NT2/D1 (cell line): ENCODE measurements at regions not wholly inside any gene's neighbourhood (a gene's known extent, or its start where the extent isn't known, plus 50 kb on each side); places are given as distances from the start of the nearest gene placed in this dataset.

Source experiments
- DNase-seq: peaks from one replicate; pipeline ENCODE4 v3.0.0-alpha.2; 2011; ENCODE audit warnings: low read depth, low spot score
- H3K27me3 ChIP-seq: 2 replicates; pipeline ENCODE4 v1.6.0; 2011; ENCODE audit warnings: mild to moderate bottlenecking; ENCODE audit not compliant: insufficient read length, insufficient read depth
- H3K36me3 ChIP-seq: 2 replicates; pipeline ENCODE4 v1.6.1; 2011; ENCODE audit warnings: mild to moderate bottlenecking, low read length, mixed read lengths; ENCODE audit not compliant: insufficient read depth, insufficient read length
- H3K4me1 ChIP-seq: 2 replicates; pipeline ENCODE4 v1.5.1; 2011; ENCODE audit not compliant: insufficient read depth, insufficient read length
- H3K4me3 ChIP-seq: 2 replicates; pipeline ENCODE4 v1.5.1; 2011; ENCODE audit warnings: low read depth; ENCODE audit not compliant: insufficient read length
- H3K9ac ChIP-seq: 2 replicates; pipeline ENCODE4 v1.6.0; 2011; ENCODE audit warnings: low read depth; ENCODE audit not compliant: insufficient read length
- H3K9me3 ChIP-seq: 2 replicates; pipeline ENCODE4 v1.5.1; 2011; ENCODE audit warnings: mild to moderate bottlenecking, low read length; ENCODE audit not compliant: insufficient read depth
- SUZ12 ChIP-seq: IDR thresholded peaks from 2 replicates; pipeline ENCODE4 v1.6.1; 2011; ENCODE audit not compliant: insufficient read length, insufficient read depth; ENCODE audit errors: extremely low read depth
- YY1 ChIP-seq: IDR thresholded peaks from 2 replicates; pipeline ENCODE4 v1.6.1; 2011; ENCODE audit not compliant: insufficient read length, insufficient read depth
- ZNF274 ChIP-seq: IDR thresholded peaks from 2 replicates; pipeline ENCODE4 v1.6.1; 2011; ENCODE audit warnings: mild to moderate bottlenecking, low read depth, low read length

DNA sequence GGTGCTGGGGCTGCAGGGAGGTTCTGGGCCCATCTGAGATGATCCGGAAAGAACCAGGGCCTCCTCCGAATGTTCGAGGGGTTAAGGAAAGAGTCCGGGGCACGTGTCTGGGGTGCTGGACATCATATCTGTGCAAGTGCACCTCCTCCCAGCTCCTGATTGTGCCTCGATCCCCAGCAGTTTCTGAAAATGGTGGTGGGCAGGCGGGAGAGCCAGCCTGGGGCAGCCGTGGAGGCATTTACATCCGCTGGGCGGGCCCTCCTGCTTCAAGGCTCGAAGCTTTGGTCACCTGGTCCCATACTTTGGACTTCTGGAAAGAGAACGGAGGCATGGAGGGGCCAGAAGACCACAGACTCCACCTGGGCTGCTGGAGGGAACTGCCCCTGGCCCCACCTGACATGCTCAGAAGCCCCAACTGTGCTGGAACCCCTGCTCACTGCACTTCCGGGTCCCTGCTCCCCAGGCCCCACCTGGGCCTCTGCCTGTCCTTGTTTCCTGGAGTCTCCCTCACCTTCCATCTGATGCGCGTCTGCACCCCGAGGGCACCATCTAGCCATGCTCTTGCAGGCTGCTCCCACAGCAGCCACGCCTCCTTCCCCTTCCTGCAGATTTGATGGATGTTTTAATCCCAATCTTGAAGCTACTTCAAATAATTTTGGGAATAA lies 119.2 kb upstream of the HDAC4 start:
- no peaks in the 10 kb centered on the region for H3K9me3 ChIP-seq
- DNase-seq: no peak
- H3K4me1 ChIP-seq: peaks cover 4% of the 10 kb centered on the region
- H3K27me3 ChIP-seq: no peaks in the 10 kb centered on the region
- TF ChIP-seq YY1 (no peak), SUZ12 (no peak), ZNF274 (no peak)
- no peak overlapping the region for H3K9ac ChIP-seq
- H3K4me3 ChIP-seq: no peak overlapping the region
- no peaks in the 10 kb centered on the region for H3K36me3 ChIP-seq

DNA sequence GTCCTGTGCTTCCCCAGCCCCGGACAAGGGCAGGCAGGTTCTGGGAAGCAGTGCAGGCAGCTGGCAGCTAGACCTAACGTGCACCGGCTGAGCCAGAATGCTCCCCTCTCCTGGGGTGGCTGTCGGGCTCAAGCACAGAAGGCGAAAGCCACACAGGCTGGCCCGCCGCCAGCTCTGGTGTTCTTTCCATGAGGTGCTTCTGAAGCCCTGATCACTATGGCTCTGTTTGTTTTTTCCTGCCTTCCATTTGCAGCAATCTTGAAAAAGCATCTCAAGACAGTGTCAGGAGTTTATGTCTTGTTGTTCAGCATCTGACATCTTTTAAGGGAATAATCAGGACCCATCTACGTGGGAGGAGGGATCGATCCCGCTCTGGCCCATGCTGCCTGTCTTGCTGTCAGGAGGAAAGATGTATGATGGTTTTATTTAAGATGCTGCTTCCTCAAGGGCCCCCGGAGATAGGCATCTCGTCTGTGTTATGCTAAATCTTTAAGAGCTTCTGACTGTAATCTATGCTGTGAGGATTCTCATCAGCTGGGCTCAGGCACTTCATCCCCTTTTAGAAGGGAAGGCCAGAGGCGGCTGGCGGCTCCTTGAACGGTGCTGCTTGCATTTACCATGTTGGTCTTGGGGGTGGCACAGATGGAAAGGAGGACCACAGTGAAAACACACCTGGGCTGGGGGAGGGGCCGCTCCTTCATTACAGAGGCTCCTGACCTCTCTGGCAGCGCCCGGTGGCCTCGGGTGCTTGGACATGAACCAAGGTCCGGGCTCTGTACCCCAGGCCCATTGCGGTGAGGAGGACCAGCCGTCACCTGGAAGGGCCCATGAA lies 118.5 kb upstream of the HDAC4 start:
- H3K9me3 ChIP-seq: no peaks in the 10 kb centered on the region
- H3K27me3 ChIP-seq: no peaks in the 10 kb centered on the region
- H3K4me3 ChIP-seq: no peak overlapping the region
- no peaks in the 10 kb centered on the region for H3K36me3 ChIP-seq
- peaks cover 4% of the 10 kb centered on the region for H3K4me1 ChIP-seq
- no peak overlapping the region for H3K9ac ChIP-seq
- DNase-seq: peak; percentile 38
- no peak for TF ChIP-seq ZNF274
- no peak for TF ChIP-seq YY1
- no peak for TF ChIP-seq SUZ12

GRCh38 chr2:239518286-239519088 lies 117.7 kb upstream of the HDAC4 start:
- no peaks in the 10 kb centered on the region for H3K27me3 ChIP-seq
- H3K4me1 ChIP-seq: peaks cover 3% of the 10 kb centered on the region
- DNase-seq: no peak
- no peaks in the 10 kb centered on the region for H3K36me3 ChIP-seq
- H3K9ac ChIP-seq: no peak overlapping the region
- no peaks in the 10 kb centered on the region for H3K9me3 ChIP-seq
- TF ChIP-seq SUZ12 (no peak), ZNF274 (no peak), YY1 (no peak)
- no peak overlapping the region for H3K4me3 ChIP-seq

GRCh38 chr2:239517686-239518085 lies 116.9 kb upstream of the HDAC4 start:
- H3K27me3 ChIP-seq: no peaks in the 10 kb centered on the region
- no peaks in the 10 kb centered on the region for H3K36me3 ChIP-seq
- TF ChIP-seq ZNF274 (no peak), SUZ12 (no peak), YY1 (no peak)
- H3K4me1 ChIP-seq: peaks cover 2% of the 10 kb centered on the region
- no peaks in the 10 kb centered on the region for H3K9me3 ChIP-seq
- H3K4me3 ChIP-seq: no peak overlapping the region
- no peak for DNase-seq
- no peak overlapping the region for H3K9ac ChIP-seq

DNA sequence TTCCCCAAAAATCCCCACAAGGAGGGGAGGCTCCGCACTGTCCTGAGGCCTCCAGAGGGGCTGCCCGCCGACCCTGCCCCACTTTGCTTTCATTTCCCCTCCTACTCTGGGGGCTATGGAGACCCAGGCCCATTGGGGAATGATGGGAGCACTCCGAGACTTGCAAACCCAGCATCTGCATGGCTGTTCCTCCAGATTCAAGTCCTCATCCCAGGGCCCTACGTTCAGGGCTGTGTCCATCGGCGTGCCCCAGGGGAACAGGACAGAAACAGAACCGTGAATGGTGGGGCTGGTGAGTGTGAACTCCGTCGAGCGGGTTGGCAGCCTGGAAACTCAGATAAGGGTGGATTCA lies 116.1 kb upstream of the HDAC4 start:
- H3K4me1 ChIP-seq: peaks cover 2% of the 10 kb centered on the region
- no peak for TF ChIP-seq SUZ12
- no peak for TF ChIP-seq ZNF274
- H3K4me3 ChIP-seq: no peak overlapping the region
- no peaks in the 10 kb centered on the region for H3K27me3 ChIP-seq
- no peak overlapping the region for H3K9ac ChIP-seq
- no peak for DNase-seq
- H3K9me3 ChIP-seq: no peaks in the 10 kb centered on the region
- no peaks in the 10 kb centered on the region for H3K36me3 ChIP-seq

DNA sequence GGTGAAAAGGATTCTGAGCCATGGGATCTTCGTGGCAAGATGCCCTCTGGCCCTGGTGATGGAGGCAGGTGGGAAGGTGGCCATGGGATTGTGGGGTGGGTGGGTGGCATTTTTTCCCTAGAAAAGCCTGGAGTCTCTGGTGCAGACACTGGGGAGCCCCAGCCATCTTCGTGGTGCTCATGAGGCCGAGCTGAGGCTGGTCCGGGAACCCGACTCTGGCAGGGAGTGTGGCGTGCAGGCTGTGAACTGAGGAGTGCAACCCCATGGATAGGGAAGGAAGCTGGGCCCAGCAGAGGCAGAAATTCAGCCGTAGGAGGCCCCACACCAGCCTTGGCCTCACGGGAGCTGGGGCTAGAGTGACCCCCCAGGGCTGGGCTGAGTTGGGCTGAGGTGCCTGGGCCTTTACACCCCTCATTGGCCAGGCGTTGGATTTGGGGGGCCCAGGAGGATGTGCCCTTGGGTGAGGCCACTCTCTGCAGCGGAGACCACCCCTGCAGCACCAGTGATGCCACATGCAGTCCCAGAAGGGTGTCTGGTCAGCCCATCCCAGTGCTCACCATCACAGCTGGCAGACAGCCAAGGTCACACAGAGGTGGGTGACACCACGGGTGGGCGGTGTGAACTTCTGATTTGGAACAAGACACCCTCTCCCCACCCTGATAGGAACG lies 115.6 kb upstream of the HDAC4 start:
- no peaks in the 10 kb centered on the region for H3K9me3 ChIP-seq
- H3K9ac ChIP-seq: no peak overlapping the region
- no peaks in the 10 kb centered on the region for H3K36me3 ChIP-seq
- DNase-seq: no peak
- no peak overlapping the region for H3K4me3 ChIP-seq
- no peaks in the 10 kb centered on the region for H3K27me3 ChIP-seq
- TF ChIP-seq SUZ12: no peak
- no peak for TF ChIP-seq ZNF274
- TF ChIP-seq YY1: no peak
- peaks cover 2% of the 10 kb centered on the region for H3K4me1 ChIP-seq
